ENCODE measurements at regions not wholly inside any gene's neighbourhood (a gene's known extent, or its start where the extent isn't known, plus 50 kb on each side); places are given as distances from the start of the nearest gene placed in this dataset.

GRCh38 chr12:16972923-16973770 is 367.2 kb upstream of the LMO3 start:
- ChIA-PET POLR2A (interaction anchor here (0.5 to 0.7 kb wide), 2 partner anchors 193 to 656 kb away, joined by 3 read pairs; no protein-coding TSS in a partner anchor), CTCF (ENCODE audit: unreplicated experiment) (no interaction called here)
- Histone ChIP-seq H3K9me3 (ENCODE audit: low read length) (no peaks in the 10 kb centered on the region), H3K79me2 (ENCODE audit: insufficient read depth, low read depth, low read length) (no peaks in the 10 kb centered on the region), H4K20me1 (ENCODE audit: insufficient read depth, low read length) (no peaks in the 10 kb centered on the region), H3K36me3 (ENCODE audit: insufficient read depth, low read length) (no peaks in the 10 kb centered on the region), H3K27ac (ENCODE audit: low read depth, low read length, poor library complexity, severe bottlenecking) (no peak overlapping the region), H3K4me3 (ENCODE audit: low read depth, low read length, poor library complexity, severe bottlenecking) (no peak overlapping the region), H3K4me1 (ENCODE audit: insufficient read depth, low read length, poor library complexity, severe bottlenecking) (no peaks in the 10 kb centered on the region), H3K9me2 (ENCODE audit: insufficient read depth, low read length) (no peaks in the 10 kb centered on the region), H3K4me2 (ENCODE audit: low read length) (no peak overlapping the region), H2AFZ (ENCODE audit: low read length) (no peak overlapping the region)
- no TSS peak for BruUV-seq (replicated peaks)
- TF ChIP-seq EZH2phosphoT487 (IDR thresholded peaks at IDR 0.05; ENCODE audit: borderline replicate concordance, low read depth, low read length) (no peak), CTCF (conservative IDR thresholded peaks at IDR 0.05; ENCODE audit: low read length) (no peak)
- DNase-seq (ENCODE audit: low spot score), result no peak
- intact Hi-C loops (cut with micrococcal nuclease; ENCODE audit: unreplicated experiment), result no loop called here

GRCh38 chr12:16962889-16963288 is 356.9 kb upstream of the LMO3 start:
- H3K4me1 ChIP-seq (ENCODE audit: insufficient read depth, low read length, poor library complexity, severe bottlenecking), result no peaks in the 10 kb centered on the region
- no peak overlapping the region for H2AFZ ChIP-seq (ENCODE audit: low read length)
- H3K36me3 ChIP-seq (ENCODE audit: insufficient read depth, low read length), result no peaks in the 10 kb centered on the region
- POLR2A ChIA-PET, result no interaction called here
- H3K4me2 ChIP-seq (ENCODE audit: low read length), result no peak overlapping the region
- TF ChIP-seq CTCF (conservative IDR thresholded peaks at IDR 0.05; ENCODE audit: low read length), result peak; percentile 37
- TF ChIP-seq EZH2phosphoT487 (IDR thresholded peaks at IDR 0.05; ENCODE audit: borderline replicate concordance, low read depth, low read length), result no peak
- H4K20me1 ChIP-seq (ENCODE audit: insufficient read depth, low read length), result no peaks in the 10 kb centered on the region
- no peaks in the 10 kb centered on the region for H3K9me3 ChIP-seq (ENCODE audit: low read length)
- BruUV-seq (replicated peaks), result no TSS peak
- H3K4me3 ChIP-seq (ENCODE audit: low read depth, low read length, poor library complexity, severe bottlenecking), result no peak overlapping the region
- no peaks in the 10 kb centered on the region for H3K79me2 ChIP-seq (ENCODE audit: insufficient read depth, low read depth, low read length)
- intact Hi-C loops (cut with micrococcal nuclease; ENCODE audit: unreplicated experiment), result no loop called here
- no peak for DNase-seq (ENCODE audit: low spot score)
- H3K27ac ChIP-seq (ENCODE audit: low read depth, low read length, poor library complexity, severe bottlenecking), result no peak overlapping the region
- CTCF ChIA-PET (ENCODE audit: unreplicated experiment), result no interaction called here
- no peaks in the 10 kb centered on the region for H3K9me2 ChIP-seq (ENCODE audit: insufficient read depth, low read length)

GRCh38 chr12:16955083-16955657 is 349.2 kb upstream of the LMO3 start:
- intact Hi-C loops (cut with micrococcal nuclease; ENCODE audit: unreplicated experiment), result no loop called here
- H3K79me2 ChIP-seq (ENCODE audit: insufficient read depth, low read depth, low read length), result no peaks in the 10 kb centered on the region

More at GRCh38 chr12:16955083-16955657, 349.2 kb upstream of the LMO3 start:
- TF ChIP-seq CTCF (conservative IDR thresholded peaks at IDR 0.05; ENCODE audit: low read length) (no peak), EZH2phosphoT487 (IDR thresholded peaks at IDR 0.05; ENCODE audit: borderline replicate concordance, low read depth, low read length) (no peak)
- Histone ChIP-seq H3K9me3 (ENCODE audit: low read length) (no peaks in the 10 kb centered on the region), H3K4me1 (ENCODE audit: insufficient read depth, low read length, poor library complexity, severe bottlenecking) (no peaks in the 10 kb centered on the region), H3K36me3 (ENCODE audit: insufficient read depth, low read length) (no peaks in the 10 kb centered on the region), H3K9me2 (ENCODE audit: insufficient read depth, low read length) (no peaks in the 10 kb centered on the region), H4K20me1 (ENCODE audit: insufficient read depth, low read length) (no peaks in the 10 kb centered on the region), H3K27ac (ENCODE audit: low read depth, low read length, poor library complexity, severe bottlenecking) (no peak overlapping the region), H3K4me3 (ENCODE audit: low read depth, low read length, poor library complexity, severe bottlenecking) (no peak overlapping the region), H2AFZ (ENCODE audit: low read length) (no peak overlapping the region), H3K4me2 (ENCODE audit: low read length) (no peak overlapping the region)
- CTCF ChIA-PET (ENCODE audit: unreplicated experiment), result no interaction called here
- BruUV-seq (replicated peaks), result no TSS peak
- POLR2A ChIA-PET, result no interaction called here
- DNase-seq (ENCODE audit: low spot score), result no peak
